GM12874 (cell line): ENCODE measurements at regions not wholly inside any gene's neighbourhood (a gene's known extent, or its start where the extent isn't known, plus 50 kb on each side); places are given as distances from the start of the nearest gene placed in this dataset.

Experiments used
- TF ChIP-seq, protein P1 (sequence below): IDR thresholded peaks from 2 replicates; pipeline ENCODE4 v1.5.1; 2011; ENCODE audit warnings: low read depth, mild to moderate bottlenecking, control low read depth, low read length, moderate library complexity; ENCODE audit not compliant: insufficient read depth

DNA sequence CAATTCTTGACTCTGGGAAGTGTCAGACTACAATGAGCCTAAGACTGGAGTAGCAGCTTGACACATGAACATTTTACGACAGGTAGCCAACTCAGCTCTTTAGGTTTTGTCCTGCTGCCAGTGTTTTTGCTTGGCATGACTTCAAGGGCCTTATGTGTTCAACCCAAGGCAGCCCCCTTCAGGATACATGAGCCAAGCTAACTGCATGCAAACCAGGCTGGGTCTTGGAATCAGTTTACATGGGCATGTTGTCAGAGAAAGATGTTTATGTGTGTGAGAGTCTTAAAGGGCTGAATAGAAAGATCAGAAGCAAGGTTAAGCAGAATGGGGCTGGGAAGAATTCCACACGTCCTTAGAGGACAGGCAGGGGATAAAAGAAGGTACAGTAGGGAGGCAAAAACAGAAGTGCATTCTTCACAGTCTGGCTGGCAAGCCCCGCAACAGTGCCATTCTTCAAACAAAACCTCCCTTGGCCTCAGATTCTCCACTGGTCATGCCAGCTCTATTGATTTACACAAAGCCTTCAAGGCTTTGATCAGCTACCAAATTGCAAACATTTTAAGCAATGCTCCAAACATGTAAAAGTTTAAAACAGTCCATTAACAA lies 97.3 kb downstream of the NKX6-1 start:
- TF ChIP-seq, protein P1, sequence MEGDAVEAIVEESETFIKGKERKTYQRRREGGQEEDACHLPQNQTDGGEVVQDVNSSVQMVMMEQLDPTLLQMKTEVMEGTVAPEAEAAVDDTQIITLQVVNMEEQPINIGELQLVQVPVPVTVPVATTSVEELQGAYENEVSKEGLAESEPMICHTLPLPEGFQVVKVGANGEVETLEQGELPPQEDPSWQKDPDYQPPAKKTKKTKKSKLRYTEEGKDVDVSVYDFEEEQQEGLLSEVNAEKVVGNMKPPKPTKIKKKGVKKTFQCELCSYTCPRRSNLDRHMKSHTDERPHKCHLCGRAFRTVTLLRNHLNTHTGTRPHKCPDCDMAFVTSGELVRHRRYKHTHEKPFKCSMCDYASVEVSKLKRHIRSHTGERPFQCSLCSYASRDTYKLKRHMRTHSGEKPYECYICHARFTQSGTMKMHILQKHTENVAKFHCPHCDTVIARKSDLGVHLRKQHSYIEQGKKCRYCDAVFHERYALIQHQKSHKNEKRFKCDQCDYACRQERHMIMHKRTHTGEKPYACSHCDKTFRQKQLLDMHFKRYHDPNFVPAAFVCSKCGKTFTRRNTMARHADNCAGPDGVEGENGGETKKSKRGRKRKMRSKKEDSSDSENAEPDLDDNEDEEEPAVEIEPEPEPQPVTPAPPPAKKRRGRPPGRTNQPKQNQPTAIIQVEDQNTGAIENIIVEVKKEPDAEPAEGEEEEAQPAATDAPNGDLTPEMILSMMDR = no peak

DNA sequence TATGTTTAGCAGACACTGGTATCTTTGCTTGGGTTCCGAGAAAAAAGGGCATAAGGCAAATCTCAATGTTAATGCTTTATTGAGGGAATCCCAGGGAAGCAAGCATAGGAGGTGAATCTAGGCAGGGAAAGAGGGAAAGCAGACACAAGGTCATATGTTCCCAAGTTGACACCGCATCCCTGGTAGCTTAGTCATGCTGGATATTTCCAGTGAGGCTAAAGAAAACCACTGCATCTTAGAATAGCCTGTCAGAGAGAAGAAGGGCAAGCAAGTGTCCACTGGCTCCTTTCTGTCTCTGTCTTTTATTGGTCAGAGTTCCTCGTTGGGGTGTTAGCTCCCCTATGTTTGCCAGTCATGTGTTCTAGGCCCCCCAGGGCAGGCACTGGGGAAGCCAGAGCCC lies 104.7 kb downstream of the NKX6-1 start:
- TF ChIP-seq, protein P1 = no peak

GRCh38 chr4:84392951-84393590 lies 106.0 kb downstream of the NKX6-1 start:
- TF ChIP-seq, protein P1 = no peak

GRCh38 chr4:84389406-84389805 lies 109.7 kb downstream of the NKX6-1 start:
- TF ChIP-seq, protein P1 = no peak

DNA sequence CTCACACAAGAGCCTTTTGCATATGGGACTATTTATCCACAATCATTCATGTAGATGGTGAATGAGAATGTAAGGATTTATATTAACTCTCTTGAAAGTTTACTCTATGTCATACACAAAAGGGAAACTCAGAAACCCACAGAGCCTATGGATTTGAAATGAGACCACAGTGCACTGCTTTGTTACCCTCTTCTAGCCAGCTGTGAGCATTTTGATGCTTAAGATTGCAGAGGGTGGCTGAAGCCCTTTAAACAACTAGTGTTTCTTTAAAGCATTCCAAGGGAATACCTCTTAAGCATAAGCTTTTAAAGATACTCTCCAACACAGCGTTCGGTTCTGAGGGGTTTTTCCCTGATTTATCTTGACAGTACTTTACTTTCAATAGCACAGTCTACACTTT lies 113.9 kb downstream of the NKX6-1 start:
- TF ChIP-seq, protein P1 = no peak

DNA sequence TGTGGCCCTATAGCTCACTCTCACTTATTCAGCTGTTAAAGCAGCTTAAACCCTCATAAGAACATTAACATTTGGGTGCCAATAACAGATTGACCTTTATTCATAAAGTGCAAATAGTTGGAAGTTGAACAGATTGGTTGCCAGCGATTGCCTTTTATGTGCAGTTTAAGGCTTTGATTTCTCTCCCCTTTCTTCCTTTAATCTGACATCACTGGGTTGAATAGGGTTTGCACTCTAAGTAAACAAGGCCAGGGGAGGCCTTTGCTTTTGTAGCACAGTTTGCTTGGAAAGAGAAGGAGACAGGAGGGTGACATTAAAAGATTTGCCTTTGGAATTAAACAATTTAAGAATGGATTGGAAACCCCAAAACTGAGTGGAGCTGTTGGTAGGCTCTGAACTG lies 114.3 kb downstream of the NKX6-1 start:
- TF ChIP-seq, protein P1 = no peak

GRCh38 chr4:84381759-84382158 lies 117.3 kb downstream of the NKX6-1 start:
- TF ChIP-seq, protein P1 = no peak
